ENCODE measurements at regions not wholly inside any gene's neighbourhood (a gene's known extent, or its start where the extent isn't known, plus 50 kb on each side); places are given as distances from the start of the nearest gene placed in this dataset.
A peak's percentile ranks its signal among the peaks of the same experiment; 100 is the strongest.

DNA sequence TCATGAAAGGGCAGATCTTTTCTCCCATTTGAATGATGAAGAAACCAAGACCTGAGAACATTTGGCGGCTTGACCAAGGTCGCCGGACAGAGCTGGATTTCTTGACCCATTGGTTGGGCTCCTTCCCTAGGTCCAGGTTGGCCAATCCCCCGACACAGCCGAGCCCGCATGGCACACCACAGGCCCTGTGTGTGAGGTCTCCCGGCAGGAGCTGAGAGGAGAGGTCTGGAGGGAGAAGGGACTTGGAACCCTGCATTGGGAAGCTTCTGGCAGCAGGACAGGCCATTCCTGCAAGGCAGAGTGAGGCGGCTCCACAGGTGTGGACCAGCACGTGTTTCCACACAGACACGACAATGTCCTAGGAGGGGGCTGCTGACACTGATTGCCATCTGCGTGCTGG is 98.6 kb upstream of the THY1 start:
- no peak for DNase-seq

DNA sequence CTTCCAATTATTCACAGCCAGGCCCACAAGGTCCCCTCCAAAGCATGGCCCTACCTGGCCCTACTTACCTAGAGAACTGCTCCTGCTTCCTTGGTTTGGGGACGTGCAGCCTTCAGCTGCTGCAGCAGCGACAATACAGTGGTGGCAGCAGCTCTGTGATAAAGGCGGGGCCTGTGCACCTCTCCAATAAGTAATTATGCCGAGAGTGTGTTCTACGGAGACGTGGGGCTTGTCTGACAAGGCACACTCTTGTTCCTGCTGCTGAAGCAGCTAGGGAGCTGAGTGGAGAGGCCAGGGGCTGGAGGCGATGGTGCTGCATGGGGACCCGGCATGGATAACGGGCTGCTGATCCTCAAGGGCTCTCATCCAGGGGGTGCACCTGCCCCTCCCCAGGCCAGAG is 98.0 kb upstream of the THY1 start:
- peak in 4 of 51 donors; percentile 7 to 44 (median 22) for DNase-seq

DNA sequence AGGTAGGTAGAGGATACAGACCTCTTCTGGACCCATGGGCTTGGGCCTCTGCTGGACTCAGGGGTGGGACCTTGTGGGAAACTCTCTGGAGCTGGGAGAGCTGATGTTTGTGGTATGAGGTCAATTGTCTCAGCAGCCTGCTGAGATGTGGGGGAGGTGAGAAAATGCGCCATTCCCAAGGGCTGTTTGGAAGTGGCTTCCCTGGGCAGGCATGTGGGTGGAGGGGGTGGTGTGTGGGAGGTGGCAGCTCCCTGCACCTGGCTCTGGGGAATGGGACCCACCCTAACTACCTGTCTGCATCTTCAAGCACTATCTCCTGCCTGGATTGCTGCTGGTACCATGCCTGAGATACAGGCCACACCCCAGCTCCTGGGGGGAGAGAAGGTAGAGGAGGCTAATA is 97.4 kb upstream of the THY1 start:
- DNase-seq: no peak

DNA sequence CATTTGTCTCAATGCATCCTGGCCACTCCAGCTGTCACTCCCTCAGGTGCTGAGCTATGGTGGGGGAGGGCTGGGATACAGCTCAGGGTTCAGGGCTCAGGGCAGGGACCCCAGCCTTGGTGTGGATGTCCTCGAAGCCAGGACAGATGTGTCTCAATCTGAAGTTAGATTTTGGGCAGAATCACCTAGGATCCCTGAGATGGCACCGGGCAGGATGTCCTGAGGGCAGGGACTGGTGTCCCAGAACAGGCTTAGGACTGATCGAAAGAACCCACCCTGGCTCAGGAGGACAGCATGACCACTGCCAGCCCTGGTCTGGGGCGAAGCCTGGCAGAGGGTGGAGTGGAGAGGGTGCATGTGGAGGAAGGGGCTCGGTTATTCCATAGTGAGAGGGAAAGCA is 96.8 kb upstream of the THY1 start:
- no peak for DNase-seq

DNA sequence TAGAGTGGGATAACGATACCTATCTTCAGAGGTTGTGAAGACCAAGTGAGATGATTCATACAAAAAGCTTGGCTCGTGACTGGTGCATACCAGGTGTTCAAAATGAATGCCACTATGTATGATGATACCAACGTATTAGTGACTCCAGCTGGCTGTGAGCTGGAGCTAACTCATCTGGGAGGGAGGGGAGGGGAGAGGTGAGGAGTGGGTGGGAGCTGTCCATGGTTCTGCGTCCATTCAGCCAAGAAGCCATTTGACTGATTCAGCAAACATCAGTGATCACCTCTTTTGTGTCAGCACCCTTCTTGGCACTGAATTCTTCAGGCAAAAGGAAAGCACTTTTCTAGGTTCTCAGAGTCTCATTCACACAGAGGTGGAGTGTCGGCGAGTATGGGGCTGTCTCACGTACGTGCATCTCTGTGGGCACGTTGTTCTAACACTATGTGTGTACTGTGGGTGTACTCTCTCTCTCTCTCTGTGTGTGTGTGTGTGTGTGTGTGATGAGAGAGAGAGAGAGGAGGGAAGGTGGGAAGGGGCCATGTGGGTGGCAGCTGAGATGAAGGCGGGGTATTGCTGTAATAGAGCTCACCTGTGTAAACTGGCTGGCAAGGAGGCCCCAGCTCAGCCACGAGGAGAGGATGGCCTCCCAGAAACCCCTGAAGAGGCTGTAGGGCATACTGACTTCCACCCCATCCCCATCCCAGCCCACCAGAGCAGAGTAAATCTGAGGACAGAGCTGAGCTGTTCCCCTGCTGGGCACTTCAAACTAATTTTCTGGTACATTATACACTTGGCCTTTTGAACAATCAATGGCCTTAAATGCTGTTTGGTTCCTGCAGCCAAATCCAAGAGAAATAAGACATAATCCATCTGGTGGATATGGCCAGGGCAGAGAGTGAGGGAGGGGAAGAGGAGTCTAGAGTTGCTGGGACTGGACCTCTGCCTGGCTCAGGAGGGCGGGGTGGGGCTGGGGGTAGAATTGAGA is 96.1 kb upstream of the THY1 start:
- DNase-seq: no peak

DNA sequence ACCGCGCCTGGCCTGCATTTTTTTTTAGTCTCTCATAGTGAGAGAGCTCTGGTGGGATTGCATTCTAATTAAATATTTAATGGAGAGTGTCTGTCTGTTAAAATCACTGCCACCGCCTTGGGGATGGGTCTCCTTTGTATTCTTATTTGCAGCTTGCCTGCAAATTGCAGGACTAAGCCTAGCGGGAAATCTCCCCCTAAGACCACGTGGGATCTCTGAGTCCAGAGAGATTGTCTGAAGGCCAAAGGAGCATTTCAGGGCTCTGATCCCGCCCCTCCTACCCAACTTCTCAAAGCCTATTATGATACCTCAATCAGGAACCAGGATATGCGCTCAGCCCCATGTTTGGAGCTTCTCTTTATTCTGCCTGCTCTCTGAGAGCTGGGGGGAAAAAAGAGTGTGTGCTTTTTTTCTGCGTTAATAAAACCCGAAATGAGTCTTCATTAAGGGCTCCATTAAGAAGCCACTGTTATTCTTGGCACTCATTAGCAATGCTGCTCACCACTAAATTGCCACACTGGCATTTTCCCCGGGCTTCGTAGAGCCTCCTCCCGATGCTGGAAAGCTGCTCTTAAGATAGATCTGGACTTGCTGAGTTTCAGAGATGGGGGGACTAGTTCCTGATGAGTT is 92.9 kb upstream of the THY1 start:
- DNase-seq: peak in 3 of 51 donors; percentile 17 to 35 (median 18)

GRCh38 chr11:119513806-119514170 is 90.8 kb upstream of the THY1 start:
- DNase-seq: no peak

- DNase-seq: no peak
Measured at GRCh38 chr11:119513131-119513805, 90.3 kb upstream of the THY1 start.

DNA sequence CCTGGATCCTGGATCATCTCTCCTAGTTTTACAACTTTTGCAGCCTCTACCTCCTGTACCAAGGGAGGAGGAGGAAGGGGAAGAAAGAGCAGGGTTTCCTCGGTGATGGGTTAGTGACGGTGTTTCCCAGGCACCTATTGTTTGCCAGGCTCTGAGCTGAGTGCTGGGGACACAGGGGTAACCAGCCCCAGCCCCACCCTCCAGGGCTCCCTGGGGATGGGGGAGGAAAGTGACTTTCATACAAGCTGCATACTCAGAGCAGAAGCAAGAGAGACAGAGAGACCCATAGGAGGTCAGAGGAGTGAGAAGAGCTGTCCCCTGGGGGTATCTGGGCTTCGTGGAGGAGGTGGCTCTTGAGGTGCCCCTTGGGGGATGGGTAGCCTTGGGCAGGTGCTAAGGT is 89.4 kb upstream of the THY1 start:
- DNase-seq: no peak

GRCh38 chr11:119511614-119512306 is 88.8 kb upstream of the THY1 start:
- no peak for DNase-seq

GRCh38 chr11:119509969-119510401 is 87.0 kb upstream of the THY1 start:
- DNase-seq: peak in 1 of 51 donors; percentile 45

DNA sequence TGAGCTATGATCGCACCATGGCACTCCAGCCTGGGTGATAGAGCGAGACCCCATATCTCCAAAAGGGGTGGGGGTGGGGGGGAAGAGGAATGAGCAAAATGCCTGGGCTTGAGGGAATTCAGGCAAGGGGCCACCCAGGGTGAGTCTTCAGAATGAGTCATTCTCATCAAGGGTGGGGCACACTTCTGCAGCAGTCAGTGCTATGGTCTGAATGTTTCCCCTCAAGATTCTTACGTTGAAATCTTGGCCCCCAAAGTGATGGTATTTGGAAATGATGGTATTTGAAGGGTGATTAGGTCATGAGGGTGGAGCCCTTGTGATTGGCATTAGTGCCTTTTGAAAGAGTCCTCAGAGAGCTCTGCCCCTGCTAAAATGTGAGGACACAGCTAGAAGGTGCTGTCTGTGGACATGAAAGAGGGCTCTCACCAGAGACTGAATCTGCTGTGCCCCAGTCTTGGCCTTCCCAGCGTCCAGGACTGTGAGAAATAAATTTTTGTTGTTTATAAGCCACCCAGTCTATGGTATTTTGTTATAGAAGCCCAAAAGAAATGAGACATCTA is 86.4 kb upstream of the THY1 start:
- DNase-seq: no peak

- DNase-seq: no peak
Measured at GRCh38 chr11:119506436-119506835, 83.5 kb upstream of the THY1 start.

GRCh38 chr11:119505861-119506260 is 82.9 kb upstream of the THY1 start:
- no peak for DNase-seq

- no peak for DNase-seq
Measured at GRCh38 chr11:119505071-119505470, 82.1 kb upstream of the THY1 start.

- DNase-seq: no peak
Measured at GRCh38 chr11:119504371-119504770, 81.4 kb upstream of the THY1 start.

GRCh38 chr11:119501777-119502405 is 78.9 kb upstream of the THY1 start:
- DNase-seq: no peak

- DNase-seq: no peak
Measured at GRCh38 chr11:119497717-119498116, 74.7 kb upstream of the THY1 start.

DNA sequence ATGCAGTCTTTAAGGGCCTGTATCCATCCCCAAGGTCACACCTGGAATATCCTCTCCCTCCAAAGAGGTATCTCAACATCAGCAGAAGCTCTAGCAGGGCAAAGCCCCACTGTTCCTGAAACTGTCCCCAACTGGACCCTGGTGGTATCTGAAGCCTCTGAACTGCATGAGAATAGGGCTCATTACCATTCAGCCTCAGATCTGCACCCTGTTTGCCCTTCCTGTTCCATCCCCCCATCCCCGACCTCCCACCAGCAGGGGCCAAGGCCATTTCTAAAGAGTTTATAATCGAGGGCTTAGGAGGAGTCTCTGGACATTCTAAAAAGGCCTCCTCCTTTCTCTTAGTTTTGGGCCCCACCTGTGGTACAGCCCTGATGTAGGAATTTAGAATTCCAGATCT is 74.0 kb upstream of the THY1 start:
- DNase-seq: no peak

DNA sequence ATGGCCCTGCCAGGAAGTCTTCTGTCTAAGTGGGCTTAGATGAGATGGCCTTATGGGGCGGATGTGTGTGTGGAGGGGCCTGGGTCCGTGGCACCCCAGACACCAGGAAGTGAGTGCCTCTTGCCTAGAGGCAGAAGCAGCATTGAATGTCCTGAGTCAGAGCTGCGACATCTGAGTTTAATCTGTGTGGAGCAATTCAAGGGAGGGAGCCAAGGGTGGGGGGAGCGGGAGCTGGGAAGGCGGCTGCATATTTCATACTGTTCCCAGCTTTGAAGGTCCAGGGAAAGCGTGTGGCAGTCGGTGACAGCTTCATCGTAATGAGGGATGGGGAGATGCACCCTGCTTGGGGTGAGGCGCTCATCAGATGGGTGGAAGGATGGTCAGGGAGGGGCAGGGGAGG is 73.5 kb upstream of the THY1 start:
- DNase-seq: no peak

DNA sequence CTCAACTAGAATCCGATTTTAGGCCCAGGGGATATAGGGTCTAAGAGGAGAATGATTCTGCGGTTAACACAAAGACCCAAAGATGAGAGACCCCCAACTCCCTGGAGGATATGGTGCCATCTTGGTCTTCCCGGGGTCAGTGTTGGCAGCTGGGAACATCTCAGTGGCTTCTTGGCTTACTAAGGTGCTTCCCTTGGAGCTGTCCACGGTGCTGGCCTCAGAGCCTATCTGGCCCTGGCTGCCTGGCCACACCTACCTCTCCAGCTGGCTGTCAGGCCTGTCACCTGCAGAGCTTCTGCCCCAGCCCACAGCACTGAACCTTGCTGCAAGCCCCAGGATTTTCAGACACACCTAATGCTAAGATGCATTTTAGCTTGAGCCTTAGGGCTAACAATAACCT is 70.7 kb upstream of the THY1 start:
- peak in 1 of 51 donors; percentile 2 for DNase-seq

All from hypothalamus (tissue), 51 donors.